Jurkat, Clone E6-1 (cell line): ENCODE measurements at regions not wholly inside any gene's neighbourhood (a gene's known extent, or its start where the extent isn't known, plus 50 kb on each side); places are given as distances from the start of the nearest gene placed in this dataset.
A peak's percentile ranks its signal among the peaks of the same experiment; 100 is the strongest.

Experiments
- DNase-seq: peaks from one replicate; pipeline ENCODE4 v3.0.0-alpha.2; 2011; ENCODE audit warnings: low read depth, low spot score
- H3K4me3 ChIP-seq: 2 replicates; pipeline ENCODE4 v1.5.1; 2011; ENCODE audit warnings: mild to moderate bottlenecking, low read length, control low read depth, moderate library complexity

GRCh38 chr11:92886243-92886905 lies 83.1 kb upstream of the MTNR1B start:
- DNase-seq = peak; percentile 73
- H3K4me3 ChIP-seq = no peak overlapping the region

GRCh38 chr11:92888696-92889095 lies 80.8 kb upstream of the MTNR1B start:
- no peak for DNase-seq
- no peak overlapping the region for H3K4me3 ChIP-seq

- no peak for DNase-seq
- H3K4me3 ChIP-seq = no peak overlapping the region
Measured at GRCh38 chr11:92890846-92891245, 78.6 kb upstream of the MTNR1B start.

GRCh38 chr11:92892802-92893684 lies 76.4 kb upstream of the MTNR1B start:
- no peak overlapping the region for H3K4me3 ChIP-seq
- no peak for DNase-seq

GRCh38 chr11:92894197-92894596 lies 75.3 kb upstream of the MTNR1B start:
- DNase-seq = no peak
- H3K4me3 ChIP-seq = no peak overlapping the region

- DNase-seq = no peak
- no peak overlapping the region for H3K4me3 ChIP-seq
Measured at GRCh38 chr11:92897487-92897886, 72.0 kb upstream of the MTNR1B start.

- no peak for DNase-seq
- H3K4me3 ChIP-seq = no peak overlapping the region
Measured at GRCh38 chr11:92902417-92902816, 67.0 kb upstream of the MTNR1B start.

GRCh38 chr11:92907671-92908070 lies 61.8 kb upstream of the MTNR1B start:
- DNase-seq = no peak
- H3K4me3 ChIP-seq = no peak overlapping the region

GRCh38 chr11:92909214-92909613 lies 60.2 kb upstream of the MTNR1B start:
- DNase-seq = no peak
- no peak overlapping the region for H3K4me3 ChIP-seq

GRCh38 chr11:92911478-92911877 lies 58.0 kb upstream of the MTNR1B start:
- no peak overlapping the region for H3K4me3 ChIP-seq
- no peak for DNase-seq

GRCh38 chr11:92915551-92915950 lies 53.9 kb upstream of the MTNR1B start:
- no peak overlapping the region for H3K4me3 ChIP-seq
- DNase-seq = no peak

GRCh38 chr11:92916299-92916698 lies 53.2 kb upstream of the MTNR1B start:
- no peak for DNase-seq
- H3K4me3 ChIP-seq = no peak overlapping the region

- no peak for DNase-seq
- H3K4me3 ChIP-seq = no peak overlapping the region
Measured at GRCh38 chr11:92917927-92918326, 51.5 kb upstream of the MTNR1B start.

GRCh38 chr11:92919048-92919447 lies 50.4 kb upstream of the MTNR1B start:
- no peak for DNase-seq
- H3K4me3 ChIP-seq = no peak overlapping the region
